ENCODE measurements at regions not wholly inside any gene's neighbourhood (a gene's known extent, or its start where the extent isn't known, plus 50 kb on each side); places are given as distances from the start of the nearest gene placed in this dataset.

DNA sequence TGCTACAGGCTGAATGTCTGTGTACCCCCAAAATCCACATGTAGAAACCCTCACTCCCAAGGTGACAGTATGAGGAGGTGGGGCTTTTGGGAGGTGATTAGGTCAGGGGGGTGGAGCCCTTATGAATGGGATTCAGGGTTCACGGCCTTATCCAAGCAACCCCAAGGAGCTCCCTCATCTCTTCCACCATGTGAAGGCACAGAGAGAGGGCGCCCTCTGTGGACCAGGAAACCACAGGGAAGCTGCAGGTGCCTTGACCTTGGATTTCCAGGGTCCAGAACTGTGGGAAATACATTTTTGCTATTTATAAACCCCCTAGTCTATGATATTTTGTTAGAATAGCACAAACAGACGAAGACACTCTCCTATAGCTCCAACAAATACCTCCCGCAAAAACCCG, 53.6 kb upstream of the IRX2 start:
- TF ChIP-seq, protein P1, sequence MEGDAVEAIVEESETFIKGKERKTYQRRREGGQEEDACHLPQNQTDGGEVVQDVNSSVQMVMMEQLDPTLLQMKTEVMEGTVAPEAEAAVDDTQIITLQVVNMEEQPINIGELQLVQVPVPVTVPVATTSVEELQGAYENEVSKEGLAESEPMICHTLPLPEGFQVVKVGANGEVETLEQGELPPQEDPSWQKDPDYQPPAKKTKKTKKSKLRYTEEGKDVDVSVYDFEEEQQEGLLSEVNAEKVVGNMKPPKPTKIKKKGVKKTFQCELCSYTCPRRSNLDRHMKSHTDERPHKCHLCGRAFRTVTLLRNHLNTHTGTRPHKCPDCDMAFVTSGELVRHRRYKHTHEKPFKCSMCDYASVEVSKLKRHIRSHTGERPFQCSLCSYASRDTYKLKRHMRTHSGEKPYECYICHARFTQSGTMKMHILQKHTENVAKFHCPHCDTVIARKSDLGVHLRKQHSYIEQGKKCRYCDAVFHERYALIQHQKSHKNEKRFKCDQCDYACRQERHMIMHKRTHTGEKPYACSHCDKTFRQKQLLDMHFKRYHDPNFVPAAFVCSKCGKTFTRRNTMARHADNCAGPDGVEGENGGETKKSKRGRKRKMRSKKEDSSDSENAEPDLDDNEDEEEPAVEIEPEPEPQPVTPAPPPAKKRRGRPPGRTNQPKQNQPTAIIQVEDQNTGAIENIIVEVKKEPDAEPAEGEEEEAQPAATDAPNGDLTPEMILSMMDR (IDR thresholded peaks at IDR 0.05): no peak
- no peak for TF ChIP-seq POLR2A (IDR thresholded peaks at IDR 0.05)
- no peak for TF ChIP-seq POLR2AphosphoS5 (IDR thresholded peaks at IDR 0.05)
- no peak for TF ChIP-seq EP300 (IDR thresholded peaks at IDR 0.05; ENCODE audit: low read depth)

All from transverse colon (tissue), 4 donors.